DMS79 treated with DMSO at 0.1 percent for 48 hours (cell line): ENCODE measurements at regions not wholly inside any gene's neighbourhood (a gene's known extent, or its start where the extent isn't known, plus 50 kb on each side); places are given as distances from the start of the nearest gene placed in this dataset.

Experiments
- DNase-seq: peaks from one replicate; lab custom pipeline; 2025; lab: John Stamatoyannopoulos, UW

DNA sequence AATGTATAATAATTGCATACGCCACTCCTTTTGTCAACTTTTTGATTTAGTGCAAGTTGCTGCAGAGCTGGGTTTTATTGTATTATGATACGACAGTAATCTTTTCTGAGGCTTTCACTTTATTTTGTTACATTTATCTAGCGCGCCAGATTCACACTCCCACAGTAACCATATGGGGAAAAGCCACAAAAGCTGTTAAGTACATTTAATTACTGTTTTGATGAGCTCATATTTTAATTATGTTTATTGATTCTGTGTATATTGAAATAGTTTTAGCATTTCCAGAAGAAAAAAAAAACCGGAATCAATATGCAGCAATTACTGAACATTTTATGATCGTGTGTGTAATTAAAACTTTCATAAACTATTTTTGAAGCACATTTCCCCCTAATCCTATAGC, 118.5 kb downstream of the RAB11FIP2 start:
- DNase-seq = no peak

DNA sequence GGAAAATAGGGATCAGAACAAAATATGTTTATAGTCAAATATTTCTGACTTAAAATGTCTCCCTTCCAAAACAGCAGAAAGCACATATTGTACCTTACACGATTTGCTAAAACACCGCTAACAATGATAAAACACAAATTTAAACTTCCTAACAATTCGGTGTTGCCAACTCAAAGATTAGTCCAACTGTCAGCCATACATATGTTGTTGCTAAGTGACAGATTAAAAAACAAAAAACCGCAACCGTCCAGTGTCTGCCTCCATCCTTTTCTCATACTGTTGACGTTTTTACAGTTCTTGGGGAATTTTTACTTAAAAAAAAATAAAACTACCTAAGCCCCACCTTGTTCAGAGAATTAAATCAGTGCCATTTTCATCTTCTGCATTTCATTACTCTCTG, 118.0 kb downstream of the RAB11FIP2 start:
- DNase-seq = no peak

DNA sequence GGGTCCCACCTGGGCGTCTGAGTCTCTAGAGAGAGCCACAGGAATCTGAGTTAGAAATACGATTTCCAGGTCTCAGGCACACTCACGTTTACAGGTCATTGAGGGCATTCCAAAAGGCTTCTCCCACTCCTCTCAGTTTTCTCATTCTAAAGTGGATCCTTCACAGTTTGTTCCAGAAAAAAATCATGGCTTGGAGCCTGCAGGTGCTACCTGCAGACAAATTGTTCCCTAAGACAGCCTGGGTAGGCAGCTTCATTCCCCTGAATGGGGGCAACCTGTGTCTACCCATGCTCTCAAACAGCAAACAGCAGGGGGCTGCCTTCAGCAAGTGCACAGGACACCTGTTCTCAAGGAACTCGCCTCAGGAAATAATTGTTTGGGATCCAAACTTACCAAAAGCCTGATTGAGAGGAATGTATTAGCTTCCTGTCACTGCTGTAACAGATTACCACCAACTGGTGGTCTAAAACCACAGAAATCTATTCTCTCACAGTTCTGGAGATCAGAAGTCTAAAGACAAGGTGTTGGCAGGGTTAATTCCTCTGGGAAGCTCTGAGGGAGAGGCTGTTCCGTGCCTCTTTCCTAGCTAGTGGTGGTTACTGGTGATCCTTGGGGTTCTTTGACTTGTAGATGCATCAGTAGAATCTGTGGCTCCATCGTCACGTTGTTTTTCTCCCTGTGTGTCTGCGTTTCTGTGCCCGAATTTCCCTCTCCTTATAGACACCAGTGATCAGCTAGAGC, 117.2 kb downstream of the RAB11FIP2 start:
- no peak for DNase-seq

DNA sequence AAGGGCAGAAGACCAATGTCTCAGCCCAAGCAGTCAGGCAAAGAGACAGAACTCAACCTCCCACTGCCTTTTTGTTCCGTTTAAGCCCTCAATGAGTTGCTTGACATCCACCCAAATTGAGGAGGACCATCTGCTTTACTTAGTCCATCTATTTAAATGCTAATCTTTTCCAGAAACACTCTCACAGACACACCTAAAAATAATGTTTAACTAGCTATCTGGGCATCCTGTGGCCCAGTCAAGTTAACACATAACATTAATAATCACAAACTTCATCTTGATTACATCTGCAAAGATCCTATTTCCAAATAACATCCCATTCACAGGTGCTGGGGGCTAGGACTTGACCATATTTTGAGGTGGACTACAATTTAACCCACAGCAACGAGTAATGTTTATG, 115.7 kb downstream of the RAB11FIP2 start:
- DNase-seq = no peak

DNA sequence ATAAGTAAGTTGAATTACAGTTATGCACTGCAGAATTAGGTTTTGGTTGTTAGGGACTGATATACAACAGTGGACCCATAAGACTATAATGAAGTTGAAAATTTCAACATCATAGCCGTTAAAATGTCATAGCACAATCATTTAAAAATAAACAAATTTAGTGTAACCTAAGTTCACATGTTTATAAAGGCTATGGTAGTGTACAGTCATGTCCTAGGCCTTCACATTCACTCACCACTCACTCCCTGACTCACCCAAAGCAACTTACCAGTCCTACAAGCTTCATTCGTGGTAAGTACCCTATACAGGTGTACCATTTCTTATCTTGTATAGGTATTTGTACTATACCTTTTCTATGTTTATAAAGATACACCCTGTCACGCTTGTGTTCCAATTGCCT, 113.7 kb downstream of the RAB11FIP2 start:
- DNase-seq = no peak

DNA sequence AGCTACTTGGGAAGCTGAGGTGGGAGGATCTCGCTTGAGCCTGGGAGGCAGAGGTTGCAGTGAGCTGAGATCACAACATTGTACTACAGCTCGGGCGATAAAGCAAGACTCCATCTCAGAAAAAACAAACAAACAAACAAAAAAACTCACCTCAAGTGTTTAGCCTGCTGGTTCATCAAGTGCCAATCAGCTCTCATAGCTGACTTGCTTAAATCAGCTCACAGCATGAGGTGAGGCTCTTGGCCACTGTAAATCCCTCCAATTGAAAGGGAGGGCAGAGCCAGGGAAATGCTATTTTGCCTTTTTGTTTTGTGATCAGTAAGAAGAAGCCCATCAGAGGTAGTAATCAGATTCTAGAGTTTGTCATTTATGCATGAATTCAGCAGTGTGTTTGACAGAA, 112.3 kb downstream of the RAB11FIP2 start:
- peak; percentile 4 for DNase-seq

DNA sequence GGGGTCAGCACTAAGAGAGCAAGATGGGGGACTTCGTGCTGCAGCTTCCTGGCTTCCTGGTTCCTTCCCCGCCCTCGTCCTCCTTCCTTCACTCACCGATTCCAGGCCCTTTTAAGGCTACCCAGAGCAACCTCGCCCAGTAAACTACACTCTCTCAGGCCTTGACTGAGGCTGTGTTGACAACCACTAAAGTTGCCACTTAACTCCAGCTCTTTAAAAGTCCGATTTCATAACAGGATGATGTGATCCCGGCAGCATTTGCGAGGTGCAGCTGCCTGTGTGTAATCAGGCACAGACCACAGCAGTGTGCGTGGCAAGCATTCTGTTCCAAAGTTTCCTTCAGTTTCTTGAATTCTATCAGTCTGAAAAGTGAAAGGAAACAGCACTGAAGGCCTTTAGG, 110.6 kb downstream of the RAB11FIP2 start:
- no peak for DNase-seq

DNA sequence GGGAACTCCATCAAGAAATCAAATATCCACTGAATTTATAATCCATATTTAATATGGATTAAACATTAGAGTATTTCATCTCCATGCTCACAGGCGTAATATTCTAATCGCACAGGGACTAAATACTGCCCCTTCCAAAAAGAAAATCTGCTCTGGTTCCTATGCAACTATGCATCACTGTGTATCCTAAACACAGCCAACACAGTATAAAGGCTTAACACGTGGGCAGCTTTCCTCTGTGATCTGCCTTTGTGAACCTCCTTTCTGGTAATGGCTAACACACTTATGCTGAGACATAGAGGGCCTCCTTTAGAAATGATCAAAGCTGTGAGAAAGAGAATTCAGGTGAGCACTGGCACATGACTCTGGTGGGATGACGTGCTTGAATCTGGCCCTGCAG, 110.2 kb downstream of the RAB11FIP2 start:
- DNase-seq = no peak

DNA sequence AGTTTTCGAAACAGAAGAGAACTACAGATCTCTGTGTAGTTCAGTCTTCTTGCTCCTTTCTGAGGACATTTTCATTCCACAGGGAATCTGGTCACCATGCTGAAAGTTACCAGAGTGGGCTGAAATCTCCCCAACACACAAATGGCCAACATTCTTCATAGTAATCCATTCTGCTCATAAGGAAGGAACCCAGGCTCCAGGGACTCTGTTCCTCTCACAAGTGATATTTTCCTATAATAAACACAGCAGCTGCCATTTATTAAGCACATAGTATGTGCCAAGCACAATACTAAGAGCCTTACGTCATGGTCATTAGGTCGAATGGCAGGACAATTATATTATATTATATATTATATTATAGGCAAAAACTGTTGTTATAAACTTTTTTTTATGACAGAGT, 109.8 kb downstream of the RAB11FIP2 start:
- no peak for DNase-seq

DNA sequence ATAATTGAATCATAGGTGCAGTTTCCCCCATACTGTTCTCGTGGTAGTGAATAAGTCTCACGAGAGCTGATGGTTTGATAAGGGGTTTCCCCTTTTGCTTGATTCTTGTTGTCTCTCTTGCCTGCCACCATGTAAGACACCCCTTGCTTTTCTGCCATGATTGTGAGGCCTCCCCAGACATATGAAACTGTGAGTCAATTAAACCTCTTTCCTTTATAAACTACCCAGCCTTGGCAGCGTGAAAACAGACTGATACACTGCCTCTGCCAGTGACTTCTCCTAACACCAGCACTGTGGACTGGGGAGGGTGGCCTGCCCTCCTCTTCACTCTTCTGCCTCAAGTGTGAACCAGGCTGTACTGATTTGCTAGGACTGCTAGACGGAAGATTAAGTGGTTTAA, 108.6 kb downstream of the RAB11FIP2 start:
- DNase-seq = no peak

DNA sequence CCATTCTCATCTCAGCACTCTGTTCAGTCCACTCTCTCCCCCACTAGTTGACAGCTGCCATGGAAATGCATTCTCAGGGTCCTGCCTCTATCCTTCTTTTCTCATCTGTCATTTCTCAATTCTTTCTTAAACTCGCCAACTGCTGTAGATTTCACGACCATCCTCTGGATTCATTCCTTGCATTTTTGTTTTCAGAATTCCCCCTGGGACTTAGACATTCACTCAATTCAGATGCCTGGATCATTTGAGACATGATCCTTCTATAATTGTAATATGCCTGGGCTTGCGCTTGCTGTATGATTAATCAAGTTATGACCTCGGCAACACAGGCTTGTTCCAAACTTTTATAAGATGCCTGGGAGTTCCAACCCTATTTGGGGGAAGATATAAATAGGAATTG, 104.5 kb downstream of the RAB11FIP2 start:
- DNase-seq = no peak

DNA sequence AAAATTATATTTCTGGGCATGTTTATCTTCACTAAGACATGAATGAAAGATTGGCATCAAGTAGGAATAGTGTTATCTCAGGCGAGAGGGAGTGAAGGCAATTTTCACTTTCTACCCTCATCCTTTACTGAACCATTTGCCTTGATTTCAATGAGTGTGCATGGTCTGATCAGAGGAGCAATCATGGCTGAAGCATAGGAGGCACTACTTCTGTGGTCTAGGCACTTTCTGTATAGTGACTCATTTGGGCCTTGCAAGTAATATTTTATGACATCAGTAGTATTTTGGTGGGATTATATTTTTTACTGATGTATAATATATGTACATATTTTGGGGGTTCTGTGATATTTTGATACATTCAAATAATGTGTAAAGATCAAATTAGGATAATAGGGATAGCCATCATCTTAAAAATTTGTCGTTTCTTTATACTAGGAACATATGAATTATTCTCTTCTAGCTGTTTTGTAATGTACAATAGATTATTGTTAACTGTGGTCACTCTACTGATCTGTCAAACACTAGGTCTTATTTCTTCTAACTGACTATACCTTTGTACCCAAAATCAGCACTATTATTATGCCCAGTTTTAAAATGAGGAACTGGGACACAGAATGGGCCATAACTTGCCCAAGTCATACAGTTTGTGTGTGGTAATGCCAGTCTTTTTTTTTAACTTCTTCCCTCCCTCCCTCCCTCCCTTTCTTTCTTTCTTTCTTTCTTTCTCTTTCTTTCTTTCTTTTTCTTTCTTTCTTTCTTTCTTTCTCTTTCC, 101.9 kb downstream of the RAB11FIP2 start:
- DNase-seq = no peak

DNA sequence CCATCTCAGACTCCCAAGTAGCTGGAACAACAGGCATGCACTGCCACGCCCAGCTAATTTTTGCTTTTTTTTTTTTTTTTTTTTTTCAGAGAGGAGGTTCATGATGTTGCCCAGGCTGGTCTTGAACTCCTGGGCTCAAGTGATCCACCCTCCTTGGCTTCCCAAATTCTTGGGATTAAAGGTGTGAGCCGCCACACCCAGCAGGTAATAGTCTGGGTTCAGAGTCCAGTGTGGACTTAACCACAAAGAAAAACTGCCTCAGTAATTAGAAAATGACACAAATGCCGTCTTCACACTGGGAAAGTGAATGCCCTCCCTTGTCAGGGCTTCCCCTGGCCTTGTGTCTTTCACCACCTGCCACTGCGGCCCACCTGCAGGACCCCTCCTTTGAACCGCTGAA, 101.1 kb downstream of the RAB11FIP2 start:
- DNase-seq = no peak

DNA sequence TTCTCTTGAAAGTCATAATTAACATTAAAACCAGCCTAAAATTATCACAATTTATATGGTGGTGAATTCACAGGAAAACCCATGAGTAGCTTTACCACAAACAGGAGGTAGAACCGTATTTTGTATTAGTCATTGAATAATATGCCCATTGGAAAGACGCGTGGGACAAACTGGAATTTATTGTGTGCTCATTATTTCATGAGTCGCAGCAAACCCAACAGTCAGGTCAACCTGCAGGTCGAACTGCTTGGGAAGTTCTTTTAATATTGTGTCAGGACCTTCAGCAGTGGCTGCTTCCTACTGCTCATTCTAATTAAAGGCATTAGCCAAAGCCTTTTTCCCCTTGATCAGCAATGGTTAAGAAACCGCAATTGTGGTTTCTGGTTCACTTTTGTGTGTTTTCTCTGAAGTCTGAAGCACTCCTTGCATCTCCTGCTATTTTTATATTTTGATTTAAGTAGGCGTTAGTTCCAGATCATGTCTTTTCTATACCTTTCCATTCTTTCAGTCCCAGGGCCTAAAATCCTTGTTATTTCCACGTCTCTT, 100.1 kb downstream of the RAB11FIP2 start:
- peak; percentile 1 for DNase-seq

DNA sequence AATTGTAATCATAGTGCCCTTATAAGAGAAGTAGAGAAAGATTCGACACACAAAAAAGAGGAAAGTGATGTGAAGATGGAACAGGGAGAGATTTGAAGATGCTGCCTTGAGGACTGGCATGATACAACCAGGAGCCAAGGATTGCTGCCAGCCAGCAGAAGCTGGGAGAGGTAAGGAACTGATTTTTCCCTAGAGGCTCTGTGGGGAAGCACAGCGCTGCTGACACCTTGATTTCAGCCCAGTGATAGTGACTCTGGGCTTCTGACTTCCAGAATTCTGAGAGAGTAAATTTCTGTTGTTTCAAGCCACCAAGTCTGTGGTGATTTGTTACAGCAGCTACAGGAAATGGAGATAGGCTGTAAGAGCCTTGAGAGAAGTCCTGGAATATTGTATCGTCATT, 98.2 kb downstream of the RAB11FIP2 start:
- no peak for DNase-seq

DNA sequence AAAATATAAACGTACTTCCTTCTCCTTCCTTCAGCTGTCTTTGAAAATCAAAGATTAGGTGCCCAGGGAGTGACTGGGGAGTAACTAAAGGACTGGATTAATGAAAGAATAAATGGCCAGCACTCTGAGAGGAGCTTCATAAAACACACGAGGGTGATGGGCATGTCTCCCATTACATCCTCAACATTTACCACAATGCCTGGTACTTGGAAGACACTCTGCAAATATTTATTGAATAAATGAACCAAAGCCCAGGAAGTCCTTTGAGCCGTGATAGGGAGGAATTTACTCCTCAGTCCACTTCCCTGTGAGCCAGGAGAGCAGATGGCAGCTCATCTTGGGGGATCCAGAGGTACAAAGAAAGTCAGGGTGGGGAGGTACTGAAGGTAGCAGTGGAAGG, 96.3 kb downstream of the RAB11FIP2 start:
- DNase-seq = peak; percentile 38
